ENCODE measurements at regions not wholly inside any gene's neighbourhood (a gene's known extent, or its start where the extent isn't known, plus 50 kb on each side); places are given as distances from the start of the nearest gene placed in this dataset.

- TF ChIP-seq MAX (IDR thresholded peaks at IDR 0.05) = no peak
- TF ChIP-seq CTCF (CRISPR knock-in tag; IDR thresholded peaks at IDR 0.05) = no peak
- no peak for TF ChIP-seq ZNF580 (CRISPR knock-in tag; IDR thresholded peaks at IDR 0.05; ENCODE audit: borderline replicate concordance, low read depth)
- TF ChIP-seq ZNF558 (CRISPR knock-in tag; IDR thresholded peaks at IDR 0.05; ENCODE audit: borderline replicate concordance) = no peak
- TF ChIP-seq ZNF589 (CRISPR knock-in tag; conservative IDR thresholded peaks at IDR 0.05) = no peak
- no peak for TF ChIP-seq HMGXB4 (CRISPR knock-in tag; IDR thresholded peaks at IDR 0.05; ENCODE audit: borderline replicate concordance in 1 of 2, low read depth in 1 of 2)
- TF ChIP-seq HNRNPLL (IDR thresholded peaks at IDR 0.05; ENCODE audit: low read depth, low read length, poor library complexity, severe bottlenecking) = no peak
- no peak for TF ChIP-seq PREB (CRISPR knock-in tag; IDR thresholded peaks at IDR 0.05)
- TF ChIP-seq TRAFD1 (CRISPR knock-in tag; IDR thresholded peaks at IDR 0.05; ENCODE audit: borderline replicate concordance) = no peak
- no peak for TF ChIP-seq ZNF3 (CRISPR knock-in tag; IDR thresholded peaks at IDR 0.05)
Measured at GRCh38 chr7:112556633-112557032, 75.8 kb downstream of the LSMEM1 start.

Data from HepG2 (cell line).